ENCODE measurements at regions not wholly inside any gene's neighbourhood (a gene's known extent, or its start where the extent isn't known, plus 50 kb on each side); places are given as distances from the start of the nearest gene placed in this dataset.

- Histone ChIP-seq H2BK5ac (ENCODE audit: low read depth, low read length, poor library complexity) (no peak overlapping the region), H2AFZ (ENCODE audit: insufficient read depth, low read length, poor library complexity) (no peak overlapping the region), H3K27ac (ENCODE audit: low read depth, low read length) (no peak overlapping the region), H3K4me2 (ENCODE audit: low read length) (no peak overlapping the region), H2AK5ac (ENCODE audit: low read length) (no peak overlapping the region), H3K9me3 (ENCODE audit: insufficient read depth, low read depth, low read length) (no peaks in the 10 kb centered on the region), H3K79me1 (ENCODE audit: low read length) (no peaks in the 10 kb centered on the region), H3K4me1 (ENCODE audit: control insufficient read depth in 1 of 2, insufficient read depth in 2 of 2, low read length in 2 of 2) (peaks cover 4% of the 10 kb centered on the region in 2 experiments), H2BK12ac (ENCODE audit: low read length) (no peak overlapping the region), H3K18ac (ENCODE audit: low read length) (no peak overlapping the region), H2BK120ac (ENCODE audit: insufficient read depth, low read length, poor library complexity) (no peak overlapping the region), H4K91ac (ENCODE audit: low read depth, low read length) (no peak overlapping the region), H4K8ac (ENCODE audit: low read depth, low read length) (no peak overlapping the region), H3K4ac (ENCODE audit: low read depth, low read length) (no peak overlapping the region), H3K4me3 (ENCODE audit: low read depth, low read length) (no peak overlapping the region), H4K12ac (ENCODE audit: low read depth, low read length) (no peak overlapping the region), H3K9ac (ENCODE audit: low read length) (no peak overlapping the region), H3K79me2 (ENCODE audit: control insufficient read depth, insufficient read depth, low read length, poor library complexity) (no peaks in the 10 kb centered on the region), H3K36me3 (ENCODE audit: control insufficient read depth in 1 of 2, insufficient read depth in 2 of 2, low read length in 2 of 2) (no peaks in the 10 kb centered on the region), H3K27me3 (ENCODE audit: insufficient read depth, low read length) (no peaks in the 10 kb centered on the region), H3K14ac (ENCODE audit: low read length) (no peak overlapping the region), H3K23ac (ENCODE audit: low read length) (no peak overlapping the region)
- WGBS (ENCODE audit: extremely low coverage, insufficient coverage, insufficient read length), result no CpG with 5 or more reads among the region's 5 CpGs
- DNase-seq, result no peak
Measured at GRCh38 chr13:28553971-28554370, 59.0 kb upstream of the FLT1 start.

- Histone ChIP-seq H2BK12ac (ENCODE audit: low read length) (no peak overlapping the region), H2BK120ac (ENCODE audit: insufficient read depth, low read length, poor library complexity) (no peak overlapping the region), H3K79me1 (ENCODE audit: low read length) (no peaks in the 10 kb centered on the region), H2BK5ac (ENCODE audit: low read depth, low read length, poor library complexity) (no peak overlapping the region), H4K12ac (ENCODE audit: low read depth, low read length) (no peak overlapping the region), H3K4ac (ENCODE audit: low read depth, low read length) (no peak overlapping the region), H4K8ac (ENCODE audit: low read depth, low read length) (no peak overlapping the region), H3K4me2 (ENCODE audit: low read length) (no peak overlapping the region), H2AFZ (ENCODE audit: insufficient read depth, low read length, poor library complexity) (no peak overlapping the region), H3K79me2 (ENCODE audit: control insufficient read depth, insufficient read depth, low read length, poor library complexity) (no peaks in the 10 kb centered on the region), H3K27ac (ENCODE audit: low read depth, low read length) (no peak overlapping the region), H3K14ac (ENCODE audit: low read length) (no peak overlapping the region), H3K9me3 (ENCODE audit: insufficient read depth, low read depth, low read length) (no peaks in the 10 kb centered on the region), H2AK5ac (ENCODE audit: low read length) (no peak overlapping the region), H3K27me3 (ENCODE audit: insufficient read depth, low read length) (no peaks in the 10 kb centered on the region), H3K36me3 (ENCODE audit: control insufficient read depth in 1 of 2, insufficient read depth in 2 of 2, low read length in 2 of 2) (no peaks in the 10 kb centered on the region), H3K9ac (ENCODE audit: low read length) (no peak overlapping the region), H3K4me1 (ENCODE audit: control insufficient read depth in 1 of 2, insufficient read depth in 2 of 2, low read length in 2 of 2) (no peaks in the 10 kb centered on the region), H3K23ac (ENCODE audit: low read length) (no peak overlapping the region), H3K4me3 (ENCODE audit: low read depth, low read length) (no peak overlapping the region), H3K18ac (ENCODE audit: low read length) (no peak overlapping the region), H4K91ac (ENCODE audit: low read depth, low read length) (no peak overlapping the region)
- no peak for DNase-seq
- no CpG with 5 or more reads among the region's 1 CpG for WGBS (ENCODE audit: extremely low coverage, insufficient coverage, insufficient read length)
Measured at GRCh38 chr13:28552288-28552687, 57.4 kb upstream of the FLT1 start.

- Histone ChIP-seq H3K27ac (ENCODE audit: low read depth, low read length) (no peak overlapping the region), H3K4me2 (ENCODE audit: low read length) (no peak overlapping the region), H3K14ac (ENCODE audit: low read length) (no peak overlapping the region), H4K91ac (ENCODE audit: low read depth, low read length) (no peak overlapping the region), H3K79me2 (ENCODE audit: control insufficient read depth, insufficient read depth, low read length, poor library complexity) (no peaks in the 10 kb centered on the region), H3K23ac (ENCODE audit: low read length) (no peak overlapping the region), H3K9ac (ENCODE audit: low read length) (no peak overlapping the region), H3K9me3 (ENCODE audit: insufficient read depth, low read depth, low read length) (no peaks in the 10 kb centered on the region), H3K4ac (ENCODE audit: low read depth, low read length) (no peak overlapping the region), H2AK5ac (ENCODE audit: low read length) (no peak overlapping the region), H4K8ac (ENCODE audit: low read depth, low read length) (no peak overlapping the region), H2BK12ac (ENCODE audit: low read length) (no peak overlapping the region), H2BK5ac (ENCODE audit: low read depth, low read length, poor library complexity) (no peak overlapping the region), H3K36me3 (ENCODE audit: control insufficient read depth in 1 of 2, insufficient read depth in 2 of 2, low read length in 2 of 2) (no peaks in the 10 kb centered on the region), H3K79me1 (ENCODE audit: low read length) (no peaks in the 10 kb centered on the region), H3K27me3 (ENCODE audit: insufficient read depth, low read length) (no peaks in the 10 kb centered on the region), H3K4me1 (ENCODE audit: control insufficient read depth in 1 of 2, insufficient read depth in 2 of 2, low read length in 2 of 2) (no peaks in the 10 kb centered on the region), H2AFZ (ENCODE audit: insufficient read depth, low read length, poor library complexity) (no peak overlapping the region), H4K12ac (ENCODE audit: low read depth, low read length) (no peak overlapping the region), H2BK120ac (ENCODE audit: insufficient read depth, low read length, poor library complexity) (no peak overlapping the region), H3K4me3 (ENCODE audit: low read depth, low read length) (no peak overlapping the region), H3K18ac (ENCODE audit: low read length) (no peak overlapping the region)
- WGBS (ENCODE audit: extremely low coverage, insufficient coverage, insufficient read length), result no CpG with 5 or more reads among the region's 2 CpGs
- DNase-seq, result no peak
Measured at GRCh38 chr13:28551498-28551895, 56.6 kb upstream of the FLT1 start.

- H3K23ac ChIP-seq (ENCODE audit: low read length), result no peak overlapping the region
- H2AFZ ChIP-seq (ENCODE audit: insufficient read depth, low read length, poor library complexity), result no peak overlapping the region
- no peak overlapping the region for H3K18ac ChIP-seq (ENCODE audit: low read length)
- H3K27me3 ChIP-seq (ENCODE audit: insufficient read depth, low read length), result no peaks in the 10 kb centered on the region
- peak in 1 of 2 donors; percentile 64 for DNase-seq
- no peak overlapping the region for H3K4me3 ChIP-seq (ENCODE audit: low read depth, low read length)
- no peak overlapping the region for H2BK12ac ChIP-seq (ENCODE audit: low read length)
- H4K91ac ChIP-seq (ENCODE audit: low read depth, low read length), result no peak overlapping the region
- no peaks in the 10 kb centered on the region for H3K9me3 ChIP-seq (ENCODE audit: insufficient read depth, low read depth, low read length)
- no peak overlapping the region for H3K27ac ChIP-seq (ENCODE audit: low read depth, low read length)
- no CpG with 5 or more reads among the region's 7 CpGs for WGBS (ENCODE audit: extremely low coverage, insufficient coverage, insufficient read length)
- no peaks in the 10 kb centered on the region for H3K79me1 ChIP-seq (ENCODE audit: low read length)
- no peak overlapping the region for H2AK5ac ChIP-seq (ENCODE audit: low read length)
- H3K79me2 ChIP-seq (ENCODE audit: control insufficient read depth, insufficient read depth, low read length, poor library complexity), result no peaks in the 10 kb centered on the region
- H3K4me2 ChIP-seq (ENCODE audit: low read length), result no peak overlapping the region
- H3K9ac ChIP-seq (ENCODE audit: low read length), result peak overlapping the region; percentile 28
- H2BK5ac ChIP-seq (ENCODE audit: low read depth, low read length, poor library complexity), result no peak overlapping the region
- no peak overlapping the region for H4K8ac ChIP-seq (ENCODE audit: low read depth, low read length)
- no peak overlapping the region for H4K12ac ChIP-seq (ENCODE audit: low read depth, low read length)
- no peak overlapping the region for H3K14ac ChIP-seq (ENCODE audit: low read length)
- no peak overlapping the region for H3K4ac ChIP-seq (ENCODE audit: low read depth, low read length)
- H3K4me1 ChIP-seq (ENCODE audit: control insufficient read depth in 1 of 2, insufficient read depth in 2 of 2, low read length in 2 of 2), result no peaks in the 10 kb centered on the region
- no peak overlapping the region for H2BK120ac ChIP-seq (ENCODE audit: insufficient read depth, low read length, poor library complexity)
- no peaks in the 10 kb centered on the region for H3K36me3 ChIP-seq (ENCODE audit: control insufficient read depth in 1 of 2, insufficient read depth in 2 of 2, low read length in 2 of 2)
Measured at GRCh38 chr13:28550721-28551497, 56.0 kb upstream of the FLT1 start.

Data from trophoblast cell (in vitro differentiated cells and primary cell).